GM18499 (cell line): ENCODE measurements at regions not wholly inside any gene's neighbourhood (a gene's known extent, or its start where the extent isn't known, plus 50 kb on each side); places are given as distances from the start of the nearest gene placed in this dataset.
"Not testable (repeated sequence)": the region's sequence is repeated elsewhere in the genome, so short reads cannot be mapped to it uniquely, and the experiment has no call there.

Experiments
- ATAC-seq: cut with Tn5 transposase; IDR thresholded peaks from one replicate; pipeline ENCODE4 v1.9.1; 2021; ENCODE audit warnings: moderate number of reproducible peaks; ENCODE audit not compliant: insufficient read depth, unreplicated experiment

GRCh38 chr2:15748736-15749323 lies 157.2 kb downstream of the DDX1 start:
- ATAC-seq, result no peak

GRCh38 chr2:15749460-15750432 lies 158.1 kb downstream of the DDX1 start:
- no peak for ATAC-seq

GRCh38 chr2:15750433-15750814 lies 158.8 kb downstream of the DDX1 start:
- ATAC-seq, result no peak

- ATAC-seq, result no peak
Observed at GRCh38 chr2:15750822-15751329, 159.2 kb downstream of the DDX1 start.

GRCh38 chr2:15751477-15751876 lies 159.8 kb downstream of the DDX1 start:
- ATAC-seq, result no peak

GRCh38 chr2:15752552-15753232 lies 161.0 kb downstream of the DDX1 start:
- no peak for ATAC-seq

- no peak for ATAC-seq
Observed at GRCh38 chr2:15753233-15753798, 161.6 kb downstream of the DDX1 start.

GRCh38 chr2:15753811-15754702 lies 162.4 kb downstream of the DDX1 start:
- ATAC-seq, result no peak

- no peak for ATAC-seq
Observed at GRCh38 chr2:15754703-15755099, 163.0 kb downstream of the DDX1 start.

GRCh38 chr2:15755528-15755927 lies 163.9 kb downstream of the DDX1 start:
- ATAC-seq, result no peak

- no peak for ATAC-seq
Observed at GRCh38 chr2:15756011-15756550, 164.4 kb downstream of the DDX1 start.

- no peak for ATAC-seq
Observed at GRCh38 chr2:15756882-15757819, 165.5 kb downstream of the DDX1 start.

GRCh38 chr2:15757820-15758586 lies 166.3 kb downstream of the DDX1 start:
- no peak for ATAC-seq

GRCh38 chr2:15758848-15759247 lies 167.2 kb downstream of the DDX1 start:
- no peak for ATAC-seq

GRCh38 chr2:15759385-15759784 lies 167.7 kb downstream of the DDX1 start:
- ATAC-seq, result no peak

- not testable (repeated sequence) for ATAC-seq
Observed at GRCh38 chr2:15759791-15760190, 168.1 kb downstream of the DDX1 start.

GRCh38 chr2:15760232-15760910 lies 168.7 kb downstream of the DDX1 start:
- ATAC-seq, result no peak
